ENCODE measurements at regions not wholly inside any gene's neighbourhood (a gene's known extent, or its start where the extent isn't known, plus 50 kb on each side); places are given as distances from the start of the nearest gene placed in this dataset.

GRCh38 chr3:98679986-98680385 is 83.2 kb upstream of the ST3GAL6 start:
- TF ChIP-seq, protein P1, sequence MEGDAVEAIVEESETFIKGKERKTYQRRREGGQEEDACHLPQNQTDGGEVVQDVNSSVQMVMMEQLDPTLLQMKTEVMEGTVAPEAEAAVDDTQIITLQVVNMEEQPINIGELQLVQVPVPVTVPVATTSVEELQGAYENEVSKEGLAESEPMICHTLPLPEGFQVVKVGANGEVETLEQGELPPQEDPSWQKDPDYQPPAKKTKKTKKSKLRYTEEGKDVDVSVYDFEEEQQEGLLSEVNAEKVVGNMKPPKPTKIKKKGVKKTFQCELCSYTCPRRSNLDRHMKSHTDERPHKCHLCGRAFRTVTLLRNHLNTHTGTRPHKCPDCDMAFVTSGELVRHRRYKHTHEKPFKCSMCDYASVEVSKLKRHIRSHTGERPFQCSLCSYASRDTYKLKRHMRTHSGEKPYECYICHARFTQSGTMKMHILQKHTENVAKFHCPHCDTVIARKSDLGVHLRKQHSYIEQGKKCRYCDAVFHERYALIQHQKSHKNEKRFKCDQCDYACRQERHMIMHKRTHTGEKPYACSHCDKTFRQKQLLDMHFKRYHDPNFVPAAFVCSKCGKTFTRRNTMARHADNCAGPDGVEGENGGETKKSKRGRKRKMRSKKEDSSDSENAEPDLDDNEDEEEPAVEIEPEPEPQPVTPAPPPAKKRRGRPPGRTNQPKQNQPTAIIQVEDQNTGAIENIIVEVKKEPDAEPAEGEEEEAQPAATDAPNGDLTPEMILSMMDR (IDR thresholded peaks at IDR 0.05) = no peak
- no peak for TF ChIP-seq POLR2A (IDR thresholded peaks at IDR 0.05)

Data from adrenal gland (tissue), 5 donors.